NCI-H1092 (cell line): ENCODE measurements at regions not wholly inside any gene's neighbourhood (a gene's known extent, or its start where the extent isn't known, plus 50 kb on each side); places are given as distances from the start of the nearest gene placed in this dataset.
"Not testable (repeated sequence)": the region's sequence is repeated elsewhere in the genome, so short reads cannot be mapped to it uniquely, and the experiment has no call there.

Experiments
- DNase-seq: peaks from one replicate; lab custom pipeline; 2025; lab: John Stamatoyannopoulos, UW

DNA sequence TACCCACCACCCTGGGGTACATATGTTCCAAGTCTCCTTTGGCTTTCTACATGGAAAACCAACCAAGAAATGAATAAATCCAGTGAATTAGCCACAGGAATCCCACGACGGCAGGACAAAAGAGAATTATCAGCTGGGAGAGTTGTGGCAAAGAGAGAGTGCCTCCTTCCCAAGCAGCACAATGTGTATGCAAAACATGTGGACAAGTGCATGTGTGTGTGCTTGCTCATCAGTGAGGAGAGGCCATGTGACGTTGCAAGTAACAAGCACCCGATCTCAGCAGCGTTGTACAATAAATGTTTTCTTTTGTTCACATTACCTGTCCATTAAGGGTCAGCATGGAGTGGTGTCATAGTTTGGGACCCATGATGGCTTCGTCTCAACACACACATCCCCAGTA is 50.0 kb upstream of the EMX2 start:
- no peak for DNase-seq

DNA sequence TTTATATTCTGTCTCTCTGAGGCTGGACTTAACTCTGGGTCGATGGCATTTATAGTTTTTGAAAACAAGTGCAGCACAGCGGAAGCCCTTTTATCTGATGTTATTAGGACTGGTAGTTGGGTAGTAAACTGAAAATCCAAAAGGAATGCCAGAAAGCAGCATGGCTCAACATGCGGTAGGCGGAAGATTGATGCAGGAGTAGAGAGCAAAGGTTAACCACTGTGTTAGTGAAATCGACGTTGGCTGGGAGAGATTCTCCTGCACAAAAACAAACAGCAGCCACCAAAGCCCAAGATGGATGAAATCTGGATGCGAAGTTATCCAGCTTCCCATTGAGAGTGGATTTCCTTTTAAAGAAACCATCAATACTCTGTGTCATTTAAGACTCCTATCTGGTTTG is 54.5 kb upstream of the EMX2 start:
- DNase-seq: no peak

DNA sequence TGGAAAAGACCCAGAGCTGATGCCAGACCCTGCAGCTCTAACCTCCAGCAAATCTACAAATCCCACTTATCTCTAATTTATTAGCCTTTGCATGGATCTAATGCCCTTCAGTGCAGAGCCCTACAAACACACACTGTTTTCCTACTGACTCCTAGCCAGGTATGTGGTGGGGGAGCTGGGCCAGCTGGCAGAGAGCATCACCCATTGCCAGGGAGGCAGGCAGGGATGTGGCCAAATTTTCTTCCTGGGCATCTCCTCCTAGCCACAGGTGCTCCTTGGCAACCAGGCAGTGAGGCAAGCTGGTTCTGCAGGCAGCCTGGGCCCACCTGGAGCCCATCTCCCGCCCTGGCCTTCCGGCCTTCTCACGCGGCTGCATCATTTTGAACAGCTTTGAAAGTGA is 55.9 kb upstream of the EMX2 start:
- DNase-seq: no peak

DNA sequence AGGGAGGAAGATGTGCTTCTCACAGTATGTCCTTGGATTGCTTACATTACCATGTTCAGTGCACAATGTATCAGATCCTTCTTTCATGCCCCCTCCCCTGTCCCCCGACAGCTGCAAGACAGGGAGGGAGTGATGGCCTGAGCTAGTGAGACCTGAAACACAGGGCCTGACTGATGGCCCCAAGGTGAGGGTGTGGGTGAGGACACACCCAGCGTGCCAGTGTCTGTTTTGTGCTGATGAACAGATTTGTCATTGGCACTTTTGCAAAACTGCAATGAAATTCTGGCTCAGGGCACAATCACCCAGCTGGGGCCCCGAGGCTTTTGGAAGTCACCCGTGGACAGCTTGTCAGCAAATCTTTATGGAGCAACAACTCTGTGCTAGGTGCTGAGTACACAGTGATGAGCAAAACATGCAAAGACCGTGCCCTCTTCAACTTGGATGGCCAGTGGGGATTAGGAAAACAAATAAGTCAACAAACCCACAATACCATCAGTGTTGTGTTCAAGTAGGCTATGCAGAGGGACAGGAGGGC is 59.4 kb upstream of the EMX2 start:
- DNase-seq: no peak

DNA sequence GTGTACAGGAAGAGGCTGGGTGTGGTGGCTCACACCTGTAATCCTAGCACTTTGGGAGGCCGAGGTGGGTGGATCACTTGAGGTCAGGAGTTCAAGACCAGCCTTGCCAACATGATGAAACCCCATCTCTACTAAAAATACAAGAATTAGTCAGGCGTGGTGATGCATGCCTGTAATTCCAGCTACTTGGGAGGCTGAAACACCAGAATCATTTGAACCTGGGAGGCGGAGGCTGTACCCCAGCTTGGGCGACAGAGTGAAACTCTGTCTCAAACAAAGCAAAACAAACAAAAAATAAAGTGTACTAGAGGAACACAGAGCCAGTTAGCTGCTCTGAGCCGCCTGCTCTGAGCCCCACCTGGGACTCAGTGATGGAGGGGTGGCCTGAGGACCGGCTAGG is 61.5 kb upstream of the EMX2 start:
- not testable (repeated sequence) for DNase-seq

DNA sequence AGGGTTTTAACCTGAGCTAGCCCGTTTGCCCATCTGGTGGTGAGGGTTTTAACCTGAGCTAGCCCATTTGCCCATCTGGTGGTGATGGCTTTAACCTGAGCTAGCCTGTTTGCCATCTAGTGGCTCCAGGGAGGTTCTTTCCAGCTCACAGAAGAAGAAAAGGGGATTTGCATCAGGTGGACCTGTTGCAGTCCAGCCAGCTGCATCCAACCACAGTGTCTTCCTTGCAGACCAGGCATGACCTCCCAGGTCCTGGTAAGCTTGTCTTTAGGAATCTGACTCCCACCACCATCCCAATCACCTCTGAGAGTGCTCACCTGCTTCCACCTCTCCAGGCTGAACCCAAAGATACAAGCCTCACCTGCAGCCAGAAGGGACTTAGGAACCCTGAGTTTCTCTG is 62.4 kb upstream of the EMX2 start:
- DNase-seq: no peak

DNA sequence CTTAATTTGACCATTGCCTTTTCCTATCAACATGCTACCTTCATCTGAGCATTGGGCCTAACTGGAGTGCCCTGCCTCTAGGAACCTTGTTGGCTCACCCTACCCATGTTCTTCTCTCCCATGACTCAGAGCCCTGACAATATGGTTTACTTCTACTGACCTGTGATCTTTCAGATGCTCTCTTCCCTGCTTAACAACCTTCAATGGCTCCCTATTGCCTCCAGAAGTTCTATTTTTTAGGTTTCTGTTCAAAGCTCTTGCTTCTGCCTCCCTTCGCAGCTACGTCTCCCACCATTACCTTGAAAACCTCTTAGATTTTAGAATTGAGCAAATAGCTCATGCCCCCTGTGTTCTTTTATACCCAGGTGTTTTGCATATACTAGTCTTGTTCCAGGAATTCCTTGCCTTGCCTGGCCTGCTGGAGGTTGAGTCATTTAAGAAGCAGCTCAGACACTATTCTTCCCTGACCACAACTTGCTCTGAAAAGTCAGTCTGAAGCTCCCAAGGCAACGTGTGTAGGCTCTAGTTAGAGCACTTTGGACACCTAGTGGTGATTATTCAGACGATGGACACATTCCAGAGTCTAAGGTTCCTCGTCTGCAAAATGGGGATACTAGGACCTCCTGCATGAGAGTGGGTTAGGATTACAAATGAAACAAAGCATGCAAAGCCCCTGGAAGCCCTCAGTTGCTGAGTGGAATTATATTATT is 64.4 kb upstream of the EMX2 start:
- DNase-seq: no peak

DNA sequence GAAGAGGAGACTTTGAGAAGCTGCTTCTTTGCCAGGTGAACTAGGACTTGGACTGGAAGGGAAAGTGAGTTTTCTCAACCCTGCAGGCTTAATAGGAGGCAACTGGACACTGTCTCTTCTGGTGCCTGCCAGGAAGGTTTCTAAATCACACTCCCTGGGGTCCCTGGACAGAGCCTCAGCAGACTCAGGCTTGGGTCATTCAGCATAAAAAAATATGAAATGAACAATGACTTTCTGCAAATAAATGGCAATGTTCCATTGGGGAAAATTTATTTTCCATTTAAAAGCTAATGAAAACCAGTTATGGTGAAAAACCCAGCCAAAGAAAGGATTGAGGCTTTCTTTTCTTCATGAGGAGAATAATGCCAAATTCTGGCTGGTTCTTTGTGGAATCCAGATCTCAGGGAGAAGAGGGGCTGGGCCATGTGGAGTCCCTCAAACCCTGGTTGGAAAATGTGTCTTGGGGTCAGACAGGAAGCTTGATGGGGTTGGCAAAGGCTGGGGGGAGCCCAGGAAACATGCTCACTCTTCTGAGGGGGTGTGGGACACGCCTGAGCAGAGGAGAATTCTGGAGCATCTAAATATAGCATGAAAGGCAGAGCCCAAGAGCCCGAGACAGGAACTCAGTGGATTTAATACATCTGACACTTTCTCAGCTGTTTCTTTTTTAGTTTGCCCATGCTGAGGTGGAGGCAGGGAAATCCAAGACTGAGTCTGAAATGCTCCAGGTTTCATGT is 65.2 kb upstream of the EMX2 start:
- no peak for DNase-seq

DNA sequence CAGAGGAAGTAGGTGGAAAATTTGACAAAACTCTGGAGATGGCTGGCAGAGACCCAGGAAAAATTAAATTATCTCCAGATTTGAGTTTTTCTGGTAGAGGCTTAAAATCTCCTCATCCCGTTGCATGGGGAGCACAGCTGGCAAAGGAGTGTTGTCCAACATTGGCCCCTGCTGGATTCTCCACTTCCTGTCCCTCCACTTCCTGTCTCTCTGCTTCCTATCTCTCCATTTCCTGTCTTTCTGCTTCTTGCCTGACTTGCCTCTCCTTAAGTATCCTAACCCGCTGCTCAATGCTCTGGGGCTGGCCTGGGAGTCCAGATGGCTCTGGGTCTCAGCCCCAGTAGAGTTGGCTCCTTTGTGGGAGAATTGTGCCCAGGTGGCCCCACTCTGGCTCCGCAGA is 65.8 kb upstream of the EMX2 start:
- no peak for DNase-seq

DNA sequence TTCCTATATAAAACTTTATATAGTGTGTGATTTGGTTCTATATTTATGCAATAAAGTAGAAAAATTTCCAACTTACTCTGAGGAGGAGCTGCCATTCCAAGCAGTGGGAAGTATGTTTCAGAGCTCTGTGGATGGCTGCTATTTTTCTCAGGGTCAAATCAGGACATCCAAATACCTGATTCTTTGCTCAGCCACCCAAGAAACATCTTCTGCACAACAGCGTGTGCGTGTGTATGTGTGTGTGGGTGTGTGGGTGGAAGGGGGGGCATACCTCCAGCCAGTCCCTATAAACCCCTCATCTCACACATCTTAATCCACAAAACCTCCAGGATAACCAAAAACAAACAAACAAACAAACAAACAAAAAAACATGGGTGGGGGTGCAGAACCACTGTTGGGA is 66.3 kb upstream of the EMX2 start:
- DNase-seq: no peak

DNA sequence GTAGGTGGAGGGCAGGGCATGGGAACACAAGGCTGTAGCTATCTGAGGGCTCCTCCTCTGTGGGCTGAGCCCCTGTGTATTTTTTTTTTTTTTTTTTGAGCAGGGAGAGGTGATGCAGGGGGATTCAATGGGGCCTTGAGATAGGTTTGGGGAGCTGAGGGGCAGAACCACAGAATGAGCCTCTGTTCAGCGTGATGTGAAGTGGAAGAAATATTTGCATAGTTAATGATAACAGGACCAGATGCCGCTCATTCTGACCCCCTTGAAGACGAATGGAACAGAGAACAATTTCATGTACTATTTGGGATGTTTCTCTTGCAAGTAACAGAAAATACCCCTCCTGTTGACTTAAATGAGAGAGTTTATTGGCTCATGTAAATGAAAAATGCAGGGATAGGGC is 69.7 kb upstream of the EMX2 start:
- no peak for DNase-seq

DNA sequence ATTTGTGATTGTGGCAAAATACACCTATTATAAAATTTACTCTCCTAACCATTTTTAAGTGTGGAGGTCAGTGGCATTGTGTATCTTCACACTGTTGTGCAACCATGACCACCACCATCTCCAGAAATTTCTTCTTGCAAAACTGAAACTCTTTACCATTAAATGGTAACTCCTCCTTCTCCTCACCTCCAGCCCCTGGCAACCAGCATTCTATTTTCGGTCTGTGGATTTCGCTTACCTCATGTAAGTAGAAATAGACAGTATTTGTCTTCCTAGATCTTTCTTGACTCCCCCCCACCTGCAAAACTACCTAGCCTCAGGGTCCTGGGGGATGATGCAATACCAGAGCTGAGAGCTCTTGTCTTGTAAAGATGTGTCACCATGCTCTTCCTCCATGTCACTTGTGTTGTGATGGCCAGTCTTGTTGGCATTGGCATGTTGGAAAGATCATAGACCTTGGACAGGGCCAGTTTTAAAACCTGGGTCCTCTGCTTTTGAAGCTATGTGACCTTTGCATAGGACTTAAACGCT is 71.1 kb upstream of the EMX2 start:
- no peak for DNase-seq

DNA sequence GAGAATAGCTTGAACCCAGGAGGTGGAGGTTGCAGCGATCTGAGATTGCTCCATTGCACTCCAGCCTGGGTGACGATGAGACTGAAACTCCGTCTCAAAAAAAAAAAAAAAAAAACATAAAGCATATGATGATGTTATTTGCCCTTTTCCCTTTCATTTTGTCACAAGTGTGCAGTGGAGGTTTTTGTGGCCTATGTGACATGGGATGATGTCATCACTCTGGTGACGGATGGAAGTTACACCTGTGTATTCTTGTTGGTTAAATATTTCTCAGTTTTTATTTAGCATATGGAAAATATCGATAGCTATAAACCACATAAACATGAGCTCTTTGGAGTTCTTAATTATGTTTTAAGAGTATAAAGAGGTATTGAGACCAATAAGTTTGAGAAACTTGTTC is 71.8 kb upstream of the EMX2 start:
- DNase-seq: no peak

DNA sequence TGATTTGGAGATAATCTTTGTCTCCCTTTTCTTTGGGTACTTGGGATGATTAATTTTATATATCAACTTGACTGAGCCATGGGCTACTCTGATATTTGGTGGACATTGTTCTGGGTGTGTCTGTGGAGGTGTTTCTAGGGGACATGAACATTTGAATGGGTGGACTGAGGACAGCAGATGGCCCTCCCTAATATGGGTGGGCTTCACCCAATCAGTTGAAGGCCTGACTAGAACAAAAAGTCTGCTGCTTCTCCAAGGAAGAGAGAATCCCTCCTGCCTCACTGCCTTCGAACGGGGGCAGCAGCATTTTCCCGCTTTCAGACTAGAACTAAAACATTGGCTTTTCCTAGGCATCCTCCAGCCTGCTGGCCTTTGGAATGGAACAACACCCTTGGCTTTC is 73.9 kb upstream of the EMX2 start:
- DNase-seq: no peak

DNA sequence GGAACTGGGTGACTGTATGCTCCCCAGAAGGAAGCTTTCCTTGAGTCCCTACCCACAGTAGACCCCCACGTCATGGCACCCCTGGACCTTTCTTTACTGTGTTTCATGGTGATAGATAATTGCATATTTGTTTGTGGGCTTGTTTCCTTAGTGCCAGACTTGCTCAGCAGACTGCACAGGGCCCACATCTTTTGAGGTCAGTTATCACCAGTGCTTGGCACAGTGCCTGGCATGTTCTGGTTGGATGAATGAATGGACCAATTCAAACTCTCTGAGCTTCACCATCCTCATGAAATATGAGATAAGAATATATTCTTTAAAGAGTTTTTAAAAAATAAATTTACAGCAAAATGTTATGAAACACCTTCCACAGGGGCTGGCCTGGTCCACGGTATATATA is 78.4 kb upstream of the EMX2 start:
- no peak for DNase-seq

DNA sequence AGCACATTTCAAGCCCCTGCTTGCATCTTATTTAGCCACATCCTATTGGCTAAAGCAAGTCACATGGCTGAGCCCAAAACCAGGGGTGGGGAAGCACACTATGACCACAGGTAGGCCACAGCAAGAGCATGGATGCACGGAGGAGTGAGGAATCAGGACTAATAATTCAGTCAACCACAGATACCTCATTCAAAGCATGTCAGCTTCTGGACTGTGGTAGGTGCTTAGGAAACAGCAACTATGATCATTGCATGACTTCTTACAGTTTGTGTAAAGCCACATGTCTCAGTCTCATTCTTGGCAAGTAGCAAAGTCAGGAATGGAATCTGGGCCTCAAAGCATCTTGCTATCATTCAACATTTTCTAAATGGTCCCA is 79.0 kb upstream of the EMX2 start:
- DNase-seq: no peak

DNA sequence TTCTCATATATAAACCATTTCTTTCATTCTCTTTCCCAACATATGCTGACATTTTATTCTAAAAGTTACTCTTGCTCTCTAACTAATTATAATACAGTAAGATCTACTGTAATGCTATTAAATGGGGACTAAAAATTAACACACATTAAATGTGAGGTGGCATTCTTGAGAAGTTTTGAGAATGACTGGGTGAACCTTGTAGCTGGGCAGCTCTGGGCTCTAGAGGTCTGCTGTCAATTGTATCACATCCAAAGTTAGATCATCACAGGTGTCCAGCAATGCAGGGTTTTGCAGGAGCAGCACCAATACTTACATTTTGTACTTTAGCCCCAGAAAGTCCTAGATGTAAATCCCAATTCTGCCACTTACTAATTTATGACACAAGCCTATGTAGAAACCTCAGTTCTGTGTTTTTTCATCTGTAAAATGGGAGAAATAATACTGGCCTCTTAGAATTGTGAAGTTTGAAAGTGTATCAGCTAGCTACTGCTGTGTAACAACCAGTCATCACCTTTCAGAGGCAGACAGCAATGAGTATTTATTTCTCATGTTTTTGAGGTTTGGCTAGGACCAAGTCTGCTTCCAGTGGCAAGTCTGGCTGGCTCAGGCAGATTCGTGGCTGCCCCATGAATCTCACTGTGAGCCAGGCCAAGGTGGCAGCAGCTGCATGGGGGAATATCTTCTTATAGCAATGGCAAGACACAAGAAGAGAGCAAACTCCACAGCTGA is 79.6 kb upstream of the EMX2 start:
- DNase-seq: no peak

DNA sequence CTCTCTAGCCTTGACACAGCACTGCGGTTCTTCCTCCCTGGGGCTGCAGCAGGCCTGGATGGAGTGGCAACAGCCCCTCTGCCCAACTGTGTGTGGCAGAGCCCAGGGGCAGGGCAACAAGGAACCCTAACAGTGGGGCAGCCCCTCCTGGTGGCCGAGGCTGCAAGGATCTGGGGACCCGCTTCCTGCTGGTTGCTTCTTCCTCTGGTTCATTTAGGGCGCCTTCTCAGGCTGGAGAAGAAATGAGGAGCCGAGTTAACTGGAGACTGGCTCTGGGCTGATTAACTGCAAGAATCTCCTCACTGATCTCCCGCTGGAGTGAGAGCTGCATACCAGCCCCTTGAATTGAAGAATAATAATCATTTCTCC is 80.1 kb upstream of the EMX2 start:
- DNase-seq: no peak

DNA sequence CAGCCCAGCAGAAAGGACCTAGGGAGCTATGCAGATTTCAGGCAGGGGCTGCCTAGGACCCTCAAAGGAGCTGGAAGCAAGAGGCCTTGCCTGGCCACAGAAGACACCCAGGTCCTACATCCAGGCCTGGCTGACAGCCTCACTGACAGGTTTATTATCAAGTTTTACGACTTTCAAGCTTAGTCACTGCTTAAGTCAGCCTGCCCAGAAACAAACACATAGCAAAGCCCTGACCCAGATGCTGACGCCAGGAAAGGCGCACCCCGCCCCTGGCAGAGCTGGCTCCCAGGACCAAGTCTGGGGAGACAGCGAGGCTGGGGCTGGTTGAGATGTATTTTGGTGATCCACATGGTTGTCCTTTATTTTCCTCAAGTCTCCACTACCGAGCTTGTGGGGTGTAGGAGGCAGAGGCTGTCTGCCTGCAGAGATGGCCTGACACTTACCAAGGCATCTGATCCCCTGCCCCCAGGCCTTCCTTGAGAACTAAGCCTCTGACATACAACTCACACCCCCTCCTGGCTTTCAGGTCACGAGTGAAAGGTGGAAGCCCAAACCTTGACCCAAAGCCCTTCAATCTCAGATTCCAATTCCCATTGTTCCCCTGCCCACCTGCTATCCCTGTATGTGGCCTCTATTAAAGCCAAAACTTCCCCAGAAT is 80.7 kb upstream of the EMX2 start:
- no peak for DNase-seq

DNA sequence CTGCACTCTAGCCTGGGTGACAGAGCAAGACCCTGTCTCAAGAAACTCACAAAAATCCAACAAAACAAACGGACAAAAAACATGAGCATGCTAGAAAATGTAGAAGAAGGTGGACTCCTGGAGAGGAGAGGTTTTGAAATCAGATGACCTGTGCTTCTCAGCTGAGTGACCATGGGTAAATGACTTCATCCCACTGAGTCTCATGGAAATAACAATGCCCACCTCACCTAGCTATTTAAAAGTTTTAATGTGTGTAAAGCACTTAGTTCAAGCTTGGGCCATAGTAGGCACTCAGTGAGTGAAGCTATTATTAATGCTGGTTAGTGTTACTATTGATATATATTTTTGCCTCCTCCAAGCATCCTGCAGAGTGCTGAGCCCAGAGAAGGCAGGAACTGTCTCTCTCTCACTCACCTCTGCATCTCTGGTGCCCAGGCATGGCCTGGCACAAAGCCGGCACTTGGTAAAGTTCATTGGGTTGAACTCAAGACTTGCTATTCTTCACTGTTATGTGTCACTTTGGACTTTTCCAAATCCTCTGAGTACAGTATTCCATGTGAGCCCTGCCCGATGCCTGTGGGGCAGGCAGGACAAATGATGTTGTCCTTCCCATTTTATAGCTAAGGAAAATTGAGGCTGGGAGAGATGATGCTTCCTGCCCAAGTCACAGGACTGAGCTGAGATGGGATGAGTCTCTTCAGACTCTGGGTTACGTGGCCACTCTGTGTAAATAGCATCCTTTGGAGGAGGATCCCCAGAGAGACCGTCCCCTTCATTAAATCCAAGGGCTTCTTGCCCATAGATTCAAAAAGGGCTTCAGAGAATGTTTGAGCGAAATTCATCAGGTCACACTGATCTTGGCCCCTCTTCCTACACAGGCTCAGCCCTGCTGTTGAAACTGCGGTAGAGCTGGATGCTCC is 81.4 kb upstream of the EMX2 start:
- DNase-seq: no peak

DNA sequence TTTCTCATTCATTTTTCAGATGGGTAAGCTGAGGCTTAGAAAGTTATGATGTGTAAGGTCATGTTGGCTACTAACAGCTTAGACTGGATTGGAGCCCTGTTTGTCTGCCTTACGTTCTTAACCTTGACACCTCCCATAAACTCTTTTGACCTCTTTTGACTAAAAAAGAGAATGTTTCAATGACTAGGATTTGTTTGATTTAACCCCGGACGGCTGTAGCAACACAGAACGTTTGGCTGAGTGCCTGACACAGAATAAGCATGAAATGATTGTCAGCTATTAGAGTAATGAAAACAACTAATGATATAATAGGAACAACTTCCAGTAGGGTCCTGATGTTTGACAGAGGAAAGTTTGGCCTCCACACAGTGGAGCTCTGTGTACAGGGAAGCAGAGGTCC is 83.3 kb upstream of the PDZD8 start:
- no peak for DNase-seq
